OCI-LY7 (cell line): ENCODE measurements at regions not wholly inside any gene's neighbourhood (a gene's known extent, or its start where the extent isn't known, plus 50 kb on each side); places are given as distances from the start of the nearest gene placed in this dataset.
A peak's percentile ranks its signal among the peaks of the same experiment; 100 is the strongest.

Experiments used
- BruUV-seq: library from RNA; stranded (reverse); fragments of 400-500 nt; replicated peaks from 2 replicates; lab custom pipeline; 2021; lab: Mats Ljungman, UMichigan
- CTCF ChIA-PET: fragments of 300-600 bp; sonication (Branson Sonifier 250); formaldehyde crosslinking; loops from one replicate; lab custom pipeline; 2022; ENCODE audit warnings: antibody characterized with exemption; ENCODE audit not compliant: unreplicated experiment; lab: Charles Lee
- POLR2A ChIA-PET: fragments of 300-600 bp; sonication (Branson Sonifier 250); formaldehyde crosslinking; loops from one replicate; lab custom pipeline; 2022; ENCODE audit warnings: antibody characterized with exemption; lab: Charles Lee
- DNase-seq: peaks from one replicate; pipeline ENCODE4 v3.0.0-alpha.2; 2015; ENCODE audit warnings: low spot score
- H2AFZ ChIP-seq: fragments of 200-600 bp; sonication (generic), shearing (Covaris generic); 2 replicates; pipeline ENCODE4 v1.6.1; 2014; ENCODE audit warnings: mild to moderate bottlenecking, antibody characterized with exemption, low read length, moderate library complexity
- H3K27ac ChIP-seq: fragments of 200-600 bp; sonication (generic); 2 replicates; pipeline ENCODE4 v1.5.1; 2014; ENCODE audit warnings: mixed run types, low read depth, mild to moderate bottlenecking, moderate library complexity, low read length, inconsistent platforms; ENCODE audit not compliant: poor library complexity, severe bottlenecking
- H3K36me3 ChIP-seq: fragments of 200-600 bp; sonication (generic); 2 replicates; pipeline ENCODE4 v1.6.1; 2014; ENCODE audit warnings: mild to moderate bottlenecking, antibody characterized with exemption, low read length, moderate library complexity, mixed read lengths; ENCODE audit not compliant: insufficient read depth
- H3K4me1 ChIP-seq: fragments of 200-600 bp; sonication (generic); 2 replicates; pipeline ENCODE4 v1.5.1; 2014; ENCODE audit warnings: mild to moderate bottlenecking, low read length; ENCODE audit not compliant: insufficient read depth, poor library complexity, severe bottlenecking
- H3K4me2 ChIP-seq: fragments of 200-600 bp; sonication (generic); 2 replicates; pipeline ENCODE4 v1.6.1; 2014; ENCODE audit warnings: mild to moderate bottlenecking, low read length
- H3K4me3 ChIP-seq: fragments of 200-600 bp; sonication (generic); 2 replicates; pipeline ENCODE4 v1.5.1; 2014; ENCODE audit warnings: mild to moderate bottlenecking, low read depth, low read length; ENCODE audit not compliant: poor library complexity, severe bottlenecking
- H3K79me2 ChIP-seq: fragments of 200-600 bp; sonication (generic); 2 replicates; pipeline ENCODE4 v1.6.1; 2016; ENCODE audit warnings: low read depth, mild to moderate bottlenecking, low read length, moderate library complexity, mixed read lengths; ENCODE audit not compliant: insufficient read depth
- H3K9me2 ChIP-seq: fragments of 200-600 bp; sonication (generic); 2 replicates; pipeline ENCODE4 v1.6.1; 2016; ENCODE audit warnings: mild to moderate bottlenecking, low read length, mixed read lengths; ENCODE audit not compliant: insufficient read depth
- H3K9me3 ChIP-seq: fragments of 200-600 bp; sonication (generic); 2 replicates; pipeline ENCODE4 v1.6.1; 2014; ENCODE audit warnings: mild to moderate bottlenecking, mixed run types, low read length, mixed read lengths
- H4K20me1 ChIP-seq: fragments of 200-600 bp; sonication (generic); 2 replicates; pipeline ENCODE4 v1.6.1; 2014; ENCODE audit warnings: mild to moderate bottlenecking, antibody characterized with exemption, low read length, moderate library complexity, mixed read lengths; ENCODE audit not compliant: insufficient read depth
- CTCF ChIP-seq: fragments of 200-600 bp; sonication (generic); conservative IDR thresholded peaks from 2 replicates; pipeline ENCODE4 v1.5.1; 2014; ENCODE audit warnings: mild to moderate bottlenecking, antibody characterized with exemption, low read length, moderate library complexity, mixed read lengths
- EZH2phosphoT487 ChIP-seq: fragments of 200-600 bp; sonication (generic); IDR thresholded peaks from 2 replicates; pipeline ENCODE4 v1.6.1; 2018; ENCODE audit warnings: low read depth, borderline replicate concordance, mild to moderate bottlenecking, mixed run types, antibody characterized with exemption, low read length, moderate library complexity, mixed read lengths
- intact Hi-C: fragments of 100-400 bp; cut with micrococcal nuclease; formaldehyde crosslinking; loops from one replicate; pipeline ENCODE4 v1.10.0; 2022; ENCODE audit not compliant: unreplicated experiment

DNA sequence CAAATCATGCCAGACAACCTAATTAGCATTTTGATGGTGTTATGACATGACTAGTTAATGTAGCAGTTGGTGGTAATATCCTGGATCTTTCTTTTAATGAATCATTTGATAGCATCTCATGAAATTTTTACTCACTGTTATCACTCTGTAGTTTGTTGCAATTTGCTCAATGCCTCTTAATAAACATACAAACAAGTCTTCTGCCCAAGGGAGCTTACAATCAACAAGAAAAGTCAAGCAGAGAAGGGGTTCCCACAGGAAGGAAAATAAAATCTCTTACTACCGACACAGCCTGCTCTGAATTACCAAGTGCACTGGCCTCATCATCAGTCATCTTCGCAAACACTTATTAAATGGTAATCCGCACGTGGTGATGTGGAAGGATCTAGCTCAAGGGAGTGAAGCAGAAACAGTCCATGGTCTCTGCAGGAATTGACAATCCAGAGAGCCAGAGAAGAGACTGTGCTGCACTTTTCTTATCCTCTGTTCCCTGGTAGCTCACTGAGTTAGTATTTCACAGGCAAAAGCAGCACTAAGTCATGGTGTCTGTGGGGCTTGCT is 263.5 kb downstream of the EPHA4 start:
- Histone ChIP-seq H3K4me3 (no peak overlapping the region), H3K36me3 (no peaks in the 10 kb centered on the region), H3K4me1 (peaks cover 36% of the 10 kb centered on the region), H3K9me2 (no peaks in the 10 kb centered on the region), H2AFZ (no peak overlapping the region), H3K9me3 (no peaks in the 10 kb centered on the region), H3K4me2 (no peak overlapping the region), H4K20me1 (no peaks in the 10 kb centered on the region), H3K27ac (no peak overlapping the region), H3K79me2 (no peaks in the 10 kb centered on the region)
- BruUV-seq: no TSS peak
- ChIA-PET CTCF (no interaction called here), POLR2A (no interaction called here)
- intact Hi-C loops: no loop called here
- no peak for DNase-seq
- TF ChIP-seq CTCF: no peak

GRCh38 chr2:221309892-221310583 is 262.1 kb downstream of the EPHA4 start:
- no TSS peak for BruUV-seq
- Histone ChIP-seq H3K4me3 (no peak overlapping the region), H2AFZ (peak overlapping the region; percentile 59; the same call in 1 of the 2 replicates), H3K36me3 (no peaks in the 10 kb centered on the region), H3K4me2 (no peak overlapping the region; the same call in 1 of the 2 replicates), H3K9me3 (no peaks in the 10 kb centered on the region), H4K20me1 (no peaks in the 10 kb centered on the region), H3K9me2 (no peaks in the 10 kb centered on the region), H3K79me2 (no peaks in the 10 kb centered on the region), H3K27ac (no peak overlapping the region), H3K4me1 (peaks cover 22% of the 10 kb centered on the region)
- no peak for DNase-seq
- CTCF ChIA-PET: no interaction called here
- TF ChIP-seq EZH2phosphoT487 (no peak), CTCF (no peak)
- intact Hi-C loops: no loop called here
- POLR2A ChIA-PET: interaction anchor here (1.2 kb wide), 1 partner anchor 35 kb away, joined by 3 read pairs; no protein-coding TSS in a partner anchor

GRCh38 chr2:221310730-221311129 is 261.4 kb downstream of the EPHA4 start:
- Histone ChIP-seq H3K4me3 (no peak overlapping the region), H3K4me2 (no peak overlapping the region), H3K9me3 (no peaks in the 10 kb centered on the region), H3K9me2 (no peaks in the 10 kb centered on the region), H2AFZ (peak overlapping the region; percentile 59), H3K4me1 (peaks cover 20% of the 10 kb centered on the region), H3K79me2 (no peaks in the 10 kb centered on the region), H4K20me1 (no peaks in the 10 kb centered on the region), H3K27ac (no peak overlapping the region), H3K36me3 (no peaks in the 10 kb centered on the region)
- DNase-seq: no peak
- TF ChIP-seq EZH2phosphoT487 (no peak), CTCF (no peak)
- ChIA-PET CTCF (no interaction called here), POLR2A (interaction anchor here (1.2 kb wide), 1 partner anchor 34 kb away, joined by 3 read pairs; no protein-coding TSS in a partner anchor)
- intact Hi-C loops: no loop called here
- no TSS peak for BruUV-seq
